WTC11 (cell line): ENCODE measurements at regions not wholly inside any gene's neighbourhood (a gene's known extent, or its start where the extent isn't known, plus 50 kb on each side); places are given as distances from the start of the nearest gene placed in this dataset.

Experiments used
- CTCF ChIP-seq: fragments of 200-600 bp; IDR thresholded peaks from 2 replicates; pipeline ENCODE4 v1.8.0; 2022; ENCODE audit warnings: antibody characterized with exemption
- SP1 ChIP-seq: sonication (generic); formaldehyde crosslinking; conservative IDR thresholded peaks from 2 replicates; pipeline ENCODE4 v1.8.1; 2022; ENCODE audit warnings: missing genetic modification reagents

DNA sequence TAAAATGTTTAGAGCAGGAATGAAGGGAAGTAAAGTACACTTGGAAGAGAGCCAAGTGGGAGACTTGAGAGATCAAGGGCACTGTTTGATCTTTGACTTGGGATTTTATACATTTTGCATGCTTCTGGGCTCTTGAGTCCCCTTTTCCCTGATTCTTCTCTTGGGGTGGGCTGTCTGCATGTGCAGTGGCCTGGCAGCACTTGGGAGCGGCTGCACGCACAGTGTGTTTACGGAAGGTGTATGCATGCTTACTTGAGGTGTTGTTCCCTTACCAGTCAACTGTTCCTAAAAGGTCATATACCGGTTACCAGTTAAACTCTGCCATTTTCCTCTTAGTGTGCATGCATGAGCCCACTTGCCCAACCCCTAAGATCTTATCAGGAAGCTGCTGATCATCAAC, 377.7 kb downstream of the CYLC2 start:
- TF ChIP-seq CTCF (no peak), SP1 (CRISPR knock-in tag) (no peak)
